ENCODE measurements at regions not wholly inside any gene's neighbourhood (a gene's known extent, or its start where the extent isn't known, plus 50 kb on each side); places are given as distances from the start of the nearest gene placed in this dataset.

DNA sequence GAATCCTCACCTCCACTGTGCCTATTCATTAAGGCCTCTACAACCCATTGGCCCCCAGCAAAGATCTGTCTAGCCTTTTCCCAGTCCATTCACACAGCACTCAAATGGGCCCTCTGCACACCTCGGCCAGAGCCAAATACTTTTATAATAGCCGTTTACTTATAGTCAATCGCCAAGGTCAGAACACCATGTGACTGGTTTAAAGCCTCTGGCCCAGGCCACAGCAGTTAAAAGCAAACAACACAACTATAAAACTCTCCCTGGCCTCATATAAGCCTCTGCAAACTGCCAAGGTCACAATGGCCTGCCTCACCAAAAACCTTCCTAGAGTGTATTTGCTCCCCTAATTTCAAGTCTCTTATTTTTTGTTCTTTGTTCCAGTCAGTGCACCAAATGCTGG is 562.6 kb downstream of the CAAP1 start:
- no peak for ATAC-seq
- no peak for TF ChIP-seq BACH2 (CRISPR knock-in tag; IDR thresholded peaks at IDR 0.05; ENCODE audit: borderline replicate concordance)
- TF ChIP-seq ZNF565 (CRISPR knock-in tag; conservative IDR thresholded peaks at IDR 0.05; ENCODE audit: low read depth): no peak
- TF ChIP-seq RARB (CRISPR knock-in tag; IDR thresholded peaks at IDR 0.05): no peak
- TF ChIP-seq ARNTL (CRISPR knock-in tag; IDR thresholded peaks at IDR 0.05; ENCODE audit: borderline replicate concordance, low read depth): no peak
- no peak for TF ChIP-seq ZFP3 (CRISPR knock-in tag; IDR thresholded peaks at IDR 0.05)
- TF ChIP-seq OSR1 (CRISPR knock-in tag; IDR thresholded peaks at IDR 0.05): no peak
- TF ChIP-seq TCF4 (CRISPR knock-in tag; IDR thresholded peaks at IDR 0.05; ENCODE audit: borderline replicate concordance): no peak
- TF ChIP-seq ESRRG (CRISPR knock-in tag; IDR thresholded peaks at IDR 0.05): no peak
- TF ChIP-seq, protein P1, sequence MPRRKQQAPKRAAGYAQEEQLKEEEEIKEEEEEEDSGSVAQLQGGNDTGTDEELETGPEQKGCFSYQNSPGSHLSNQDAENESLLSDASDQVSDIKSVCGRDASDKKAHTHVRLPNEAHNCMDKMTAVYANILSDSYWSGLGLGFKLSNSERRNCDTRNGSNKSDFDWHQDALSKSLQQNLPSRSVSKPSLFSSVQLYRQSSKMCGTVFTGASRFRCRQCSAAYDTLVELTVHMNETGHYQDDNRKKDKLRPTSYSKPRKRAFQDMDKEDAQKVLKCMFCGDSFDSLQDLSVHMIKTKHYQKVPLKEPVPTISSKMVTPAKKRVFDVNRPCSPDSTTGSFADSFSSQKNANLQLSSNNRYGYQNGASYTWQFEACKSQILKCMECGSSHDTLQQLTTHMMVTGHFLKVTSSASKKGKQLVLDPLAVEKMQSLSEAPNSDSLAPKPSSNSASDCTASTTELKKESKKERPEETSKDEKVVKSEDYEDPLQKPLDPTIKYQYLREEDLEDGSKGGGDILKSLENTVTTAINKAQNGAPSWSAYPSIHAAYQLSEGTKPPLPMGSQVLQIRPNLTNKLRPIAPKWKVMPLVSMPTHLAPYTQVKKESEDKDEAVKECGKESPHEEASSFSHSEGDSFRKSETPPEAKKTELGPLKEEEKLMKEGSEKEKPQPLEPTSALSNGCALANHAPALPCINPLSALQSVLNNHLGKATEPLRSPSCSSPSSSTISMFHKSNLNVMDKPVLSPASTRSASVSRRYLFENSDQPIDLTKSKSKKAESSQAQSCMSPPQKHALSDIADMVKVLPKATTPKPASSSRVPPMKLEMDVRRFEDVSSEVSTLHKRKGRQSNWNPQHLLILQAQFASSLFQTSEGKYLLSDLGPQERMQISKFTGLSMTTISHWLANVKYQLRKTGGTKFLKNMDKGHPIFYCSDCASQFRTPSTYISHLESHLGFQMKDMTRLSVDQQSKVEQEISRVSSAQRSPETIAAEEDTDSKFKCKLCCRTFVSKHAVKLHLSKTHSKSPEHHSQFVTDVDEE (CRISPR knock-in tag; IDR thresholded peaks at IDR 0.05): no peak
- TF ChIP-seq, protein P2, sequence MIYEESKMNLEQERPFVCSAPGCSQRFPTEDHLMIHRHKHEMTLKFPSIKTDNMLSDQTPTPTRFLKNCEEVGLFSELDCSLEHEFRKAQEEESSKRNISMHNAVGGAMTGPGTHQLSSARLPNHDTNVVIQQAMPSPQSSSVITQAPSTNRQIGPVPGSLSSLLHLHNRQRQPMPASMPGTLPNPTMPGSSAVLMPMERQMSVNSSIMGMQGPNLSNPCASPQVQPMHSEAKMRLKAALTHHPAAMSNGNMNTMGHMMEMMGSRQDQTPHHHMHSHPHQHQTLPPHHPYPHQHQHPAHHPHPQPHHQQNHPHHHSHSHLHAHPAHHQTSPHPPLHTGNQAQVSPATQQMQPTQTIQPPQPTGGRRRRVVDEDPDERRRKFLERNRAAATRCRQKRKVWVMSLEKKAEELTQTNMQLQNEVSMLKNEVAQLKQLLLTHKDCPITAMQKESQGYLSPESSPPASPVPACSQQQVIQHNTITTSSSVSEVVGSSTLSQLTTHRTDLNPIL (CRISPR knock-in tag; IDR thresholded peaks at IDR 0.05; ENCODE audit: low read depth): no peak

DNA sequence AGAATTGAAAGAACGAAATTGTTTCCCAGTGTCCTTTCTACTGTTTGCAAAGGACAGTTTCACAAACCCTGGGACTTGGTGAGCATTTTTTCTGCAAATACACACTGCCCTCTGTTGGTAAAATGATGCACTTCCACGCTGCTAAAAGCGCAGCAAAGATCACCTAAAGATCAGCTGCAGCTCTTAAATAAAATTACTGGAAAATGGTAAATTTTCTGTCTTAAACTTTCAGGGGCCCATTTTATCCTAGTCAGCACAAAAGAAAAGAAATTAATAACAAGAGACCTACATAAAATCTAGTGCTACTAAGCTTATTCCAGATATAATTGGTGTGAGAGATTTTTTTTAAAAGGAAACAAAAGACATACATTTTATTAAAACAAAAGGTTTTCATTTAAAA is 566.0 kb downstream of the CAAP1 start:
- TF ChIP-seq RARB (CRISPR knock-in tag; IDR thresholded peaks at IDR 0.05) (no peak), OSR1 (CRISPR knock-in tag; IDR thresholded peaks at IDR 0.05) (no peak), ARNTL (CRISPR knock-in tag; IDR thresholded peaks at IDR 0.05; ENCODE audit: borderline replicate concordance, low read depth) (no peak), ZFP30 (CRISPR knock-in tag; IDR thresholded peaks at IDR 0.05) (no peak)
- peak; percentile 96 for ATAC-seq

DNA sequence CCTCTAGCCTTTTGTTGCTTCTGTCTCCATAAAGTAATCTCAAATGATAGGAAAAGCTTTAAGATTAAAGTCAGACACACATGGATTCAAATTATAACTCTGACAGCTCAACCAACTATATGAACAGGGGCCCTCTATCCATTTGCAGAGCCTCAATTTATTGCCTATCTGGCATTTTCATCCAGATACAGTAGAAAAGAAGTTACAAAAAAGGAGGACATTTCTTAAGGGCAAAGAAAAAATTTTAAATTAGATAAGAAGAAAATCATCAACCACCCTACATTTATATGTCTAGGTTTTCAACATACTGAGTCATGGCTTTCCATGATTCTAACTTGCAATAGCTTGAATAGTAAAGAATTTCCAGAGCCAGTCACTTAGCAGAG is 567.2 kb downstream of the CAAP1 start:
- no peak for ATAC-seq
- no peak for TF ChIP-seq SNAI2 (CRISPR knock-in tag; IDR thresholded peaks at IDR 0.05)
- no peak for TF ChIP-seq ZFP3 (CRISPR knock-in tag; IDR thresholded peaks at IDR 0.05)
- TF ChIP-seq ZFP30 (CRISPR knock-in tag; IDR thresholded peaks at IDR 0.05): peak; percentile 61

DNA sequence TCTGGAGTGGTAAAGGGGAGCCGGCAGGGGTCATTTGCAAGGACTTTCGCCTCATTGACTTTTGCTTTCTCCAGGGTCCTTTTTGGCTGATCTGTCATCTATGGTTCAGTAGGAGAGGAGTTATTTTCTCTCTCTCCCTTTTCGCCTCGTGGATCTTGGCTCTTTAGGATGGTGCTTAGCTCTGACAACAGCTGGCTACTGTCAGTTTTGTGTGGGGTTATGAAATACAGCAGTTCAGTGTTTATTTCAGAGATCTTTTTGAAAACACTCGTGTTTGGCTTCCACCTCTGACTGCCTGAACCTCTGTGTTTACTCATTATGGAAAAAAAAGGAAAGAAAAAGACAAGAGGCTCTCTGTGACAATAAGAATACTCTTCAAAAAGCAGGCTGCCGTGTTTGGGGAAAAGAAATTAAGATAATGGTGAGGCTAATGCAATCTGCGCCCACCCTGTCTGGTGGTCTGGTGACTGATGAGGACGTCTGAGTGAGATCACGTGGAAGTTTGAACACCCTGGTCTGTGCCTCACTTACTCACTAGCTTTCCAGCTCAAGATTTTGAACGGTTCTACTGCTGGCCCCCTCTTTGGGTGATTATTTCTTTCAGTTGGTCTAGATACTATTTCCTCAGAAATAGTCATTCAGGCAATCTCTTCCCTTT is 567.7 kb downstream of the CAAP1 start:
- TF ChIP-seq ARNTL (CRISPR knock-in tag; IDR thresholded peaks at IDR 0.05; ENCODE audit: borderline replicate concordance, low read depth): no peak
- TF ChIP-seq BACH2 (CRISPR knock-in tag; IDR thresholded peaks at IDR 0.05; ENCODE audit: borderline replicate concordance): no peak
- TF ChIP-seq ISL1 (CRISPR knock-in tag; IDR thresholded peaks at IDR 0.05): no peak
- TF ChIP-seq ZNF8 (CRISPR knock-in tag; IDR thresholded peaks at IDR 0.05): no peak
- TF ChIP-seq, protein P1 (CRISPR knock-in tag; IDR thresholded peaks at IDR 0.05): no peak
- no peak for TF ChIP-seq ZC3H10 (CRISPR knock-in tag; IDR thresholded peaks at IDR 0.05)
- TF ChIP-seq TCF4 (CRISPR knock-in tag; IDR thresholded peaks at IDR 0.05; ENCODE audit: borderline replicate concordance): no peak
- no peak for TF ChIP-seq OSR1 (CRISPR knock-in tag; IDR thresholded peaks at IDR 0.05)
- TF ChIP-seq ZNF565 (CRISPR knock-in tag; conservative IDR thresholded peaks at IDR 0.05; ENCODE audit: low read depth): no peak
- TF ChIP-seq, protein P3, sequence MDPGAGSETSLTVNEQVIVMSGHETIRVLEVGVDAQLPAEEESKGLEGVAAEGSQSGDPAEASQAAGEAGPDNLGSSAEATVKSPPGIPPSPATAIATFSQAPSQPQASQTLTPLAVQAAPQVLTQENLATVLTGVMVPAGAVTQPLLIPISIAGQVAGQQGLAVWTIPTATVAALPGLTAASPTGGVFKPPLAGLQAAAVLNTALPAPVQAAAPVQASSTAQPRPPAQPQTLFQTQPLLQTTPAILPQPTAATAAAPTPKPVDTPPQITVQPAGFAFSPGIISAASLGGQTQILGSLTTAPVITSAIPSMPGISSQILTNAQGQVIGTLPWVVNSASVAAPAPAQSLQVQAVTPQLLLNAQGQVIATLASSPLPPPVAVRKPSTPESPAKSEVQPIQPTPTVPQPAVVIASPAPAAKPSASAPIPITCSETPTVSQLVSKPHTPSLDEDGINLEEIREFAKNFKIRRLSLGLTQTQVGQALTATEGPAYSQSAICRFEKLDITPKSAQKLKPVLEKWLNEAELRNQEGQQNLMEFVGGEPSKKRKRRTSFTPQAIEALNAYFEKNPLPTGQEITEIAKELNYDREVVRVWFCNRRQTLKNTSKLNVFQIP (CRISPR knock-in tag; IDR thresholded peaks at IDR 0.05; ENCODE audit: borderline replicate concordance, low read depth): no peak
- TF ChIP-seq GLIS3 (CRISPR knock-in tag; IDR thresholded peaks at IDR 0.05): no peak
- TF ChIP-seq, protein P2 (CRISPR knock-in tag; IDR thresholded peaks at IDR 0.05; ENCODE audit: low read depth): no peak
- no peak for TF ChIP-seq ZNF70 (CRISPR knock-in tag; IDR thresholded peaks at IDR 0.05)
- no peak for TF ChIP-seq RARB (CRISPR knock-in tag; IDR thresholded peaks at IDR 0.05)
- no peak for TF ChIP-seq ESRRG (CRISPR knock-in tag; IDR thresholded peaks at IDR 0.05)
- TF ChIP-seq, protein P4, sequence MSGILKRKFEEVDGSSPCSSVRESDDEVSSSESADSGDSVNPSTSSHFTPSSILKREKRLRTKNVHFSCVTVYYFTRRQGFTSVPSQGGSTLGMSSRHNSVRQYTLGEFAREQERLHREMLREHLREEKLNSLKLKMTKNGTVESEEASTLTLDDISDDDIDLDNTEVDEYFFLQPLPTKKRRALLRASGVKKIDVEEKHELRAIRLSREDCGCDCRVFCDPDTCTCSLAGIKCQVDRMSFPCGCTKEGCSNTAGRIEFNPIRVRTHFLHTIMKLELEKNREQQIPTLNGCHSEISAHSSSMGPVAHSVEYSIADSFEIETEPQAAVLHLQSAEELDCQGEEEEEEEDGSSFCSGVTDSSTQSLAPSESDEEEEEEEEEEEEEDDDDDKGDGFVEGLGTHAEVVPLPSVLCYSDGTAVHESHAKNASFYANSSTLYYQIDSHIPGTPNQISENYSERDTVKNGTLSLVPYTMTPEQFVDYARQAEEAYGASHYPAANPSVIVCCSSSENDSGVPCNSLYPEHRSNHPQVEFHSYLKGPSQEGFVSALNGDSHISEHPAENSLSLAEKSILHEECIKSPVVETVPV (CRISPR knock-in tag; IDR thresholded peaks at IDR 0.05): no peak
- TF ChIP-seq, protein P5, sequence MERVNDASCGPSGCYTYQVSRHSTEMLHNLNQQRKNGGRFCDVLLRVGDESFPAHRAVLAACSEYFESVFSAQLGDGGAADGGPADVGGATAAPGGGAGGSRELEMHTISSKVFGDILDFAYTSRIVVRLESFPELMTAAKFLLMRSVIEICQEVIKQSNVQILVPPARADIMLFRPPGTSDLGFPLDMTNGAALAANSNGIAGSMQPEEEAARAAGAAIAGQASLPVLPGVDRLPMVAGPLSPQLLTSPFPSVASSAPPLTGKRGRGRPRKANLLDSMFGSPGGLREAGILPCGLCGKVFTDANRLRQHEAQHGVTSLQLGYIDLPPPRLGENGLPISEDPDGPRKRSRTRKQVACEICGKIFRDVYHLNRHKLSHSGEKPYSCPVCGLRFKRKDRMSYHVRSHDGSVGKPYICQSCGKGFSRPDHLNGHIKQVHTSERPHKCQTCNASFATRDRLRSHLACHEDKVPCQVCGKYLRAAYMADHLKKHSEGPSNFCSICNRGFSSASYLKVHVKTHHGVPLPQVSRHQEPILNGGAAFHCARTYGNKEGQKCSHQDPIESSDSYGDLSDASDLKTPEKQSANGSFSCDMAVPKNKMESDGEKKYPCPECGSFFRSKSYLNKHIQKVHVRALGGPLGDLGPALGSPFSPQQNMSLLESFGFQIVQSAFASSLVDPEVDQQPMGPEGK (CRISPR knock-in tag; IDR thresholded peaks at IDR 0.05; ENCODE audit: borderline replicate concordance): no peak
- no peak for TF ChIP-seq ZFP3 (CRISPR knock-in tag; IDR thresholded peaks at IDR 0.05)
- no peak for TF ChIP-seq PPARA (CRISPR knock-in tag; IDR thresholded peaks at IDR 0.05; ENCODE audit: borderline replicate concordance)
- TF ChIP-seq SNAI2 (CRISPR knock-in tag; IDR thresholded peaks at IDR 0.05): no peak
- no peak; the same call in 2 of the 3 replicates for ATAC-seq

All from SK-N-SH treated with all-trans-retinoic acid at 6 μM for 48 hours (cell line).